A673 (cell line): ENCODE measurements at regions not wholly inside any gene's neighbourhood (a gene's known extent, or its start where the extent isn't known, plus 50 kb on each side); places are given as distances from the start of the nearest gene placed in this dataset.

Source experiments
- CTCF ChIP-seq: fragments of 300-800, 200-600 bp; sonication (generic); conservative IDR thresholded peaks from 2 replicates; pipeline ENCODE4 v1.5.1; 2017; ENCODE audit warnings: low read depth, mild to moderate bottlenecking, antibody characterized with exemption, low read length, moderate library complexity, mixed read lengths
- EZH2 ChIP-seq: fragments of 200-600 bp; sonication (generic); IDR thresholded peaks from 2 replicates; pipeline ENCODE4 v1.6.1; 2017; ENCODE audit warnings: borderline replicate concordance, low read depth, mild to moderate bottlenecking, mixed read lengths, antibody characterized with exemption, low read length; ENCODE audit not compliant: poor library complexity, severe bottlenecking

- TF ChIP-seq CTCF (no peak), EZH2 (no peak)
These were observed 567.4 kb downstream of the MED13L start for GRCh38 chr12:115710104-115710564.
